Fibroblast of peridontal ligament (primary cell): ENCODE measurements at regions not wholly inside any gene's neighbourhood (a gene's known extent, or its start where the extent isn't known, plus 50 kb on each side); places are given as distances from the start of the nearest gene placed in this dataset.
A peak's percentile ranks its signal among the peaks of the same experiment; 100 is the strongest.

Experiments used
- DNase-seq: peaks from one replicate; pipeline ENCODE4 v3.0.0-alpha.2; 2010; ENCODE audit errors: extremely low read depth

DNA sequence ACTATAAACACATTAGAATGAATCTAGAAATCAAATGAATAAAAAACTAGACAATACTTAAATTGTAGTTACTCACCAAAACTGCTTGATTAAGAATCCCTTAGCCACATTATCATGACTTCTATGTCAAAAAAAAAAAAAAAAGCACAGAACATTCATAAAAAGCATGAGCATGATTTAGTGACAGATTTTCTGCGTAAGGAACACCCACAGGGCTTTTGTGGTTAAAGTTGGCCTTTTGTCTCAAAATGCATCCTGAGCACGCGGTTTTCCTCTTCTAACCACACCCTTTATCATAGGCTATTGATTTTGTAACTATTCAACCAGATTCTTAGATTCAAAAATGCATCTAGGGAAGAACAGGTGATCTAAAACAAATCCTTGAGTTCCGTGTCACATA is 334.0 kb upstream of the NR2F2 start:
- no peak for DNase-seq

DNA sequence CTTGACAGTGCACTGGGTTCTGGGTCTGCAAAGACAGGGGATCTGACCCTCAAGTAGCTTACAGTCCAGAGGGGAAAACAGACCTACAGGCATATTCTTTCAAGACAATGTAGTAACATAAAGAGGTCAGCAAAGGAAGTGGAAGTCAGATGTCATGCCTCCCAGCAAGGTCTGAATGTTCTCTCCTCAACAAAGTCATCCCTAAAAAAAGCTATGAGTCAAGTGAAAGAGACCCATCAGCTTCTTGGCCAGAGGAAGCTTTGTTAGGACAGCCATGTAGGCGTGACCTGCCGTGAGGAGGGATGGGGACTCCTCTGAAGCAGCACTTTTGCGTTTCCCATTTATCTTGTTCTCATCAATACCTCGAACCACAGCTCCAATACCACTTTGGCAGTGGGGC is 331.6 kb upstream of the NR2F2 start:
- no peak for DNase-seq

DNA sequence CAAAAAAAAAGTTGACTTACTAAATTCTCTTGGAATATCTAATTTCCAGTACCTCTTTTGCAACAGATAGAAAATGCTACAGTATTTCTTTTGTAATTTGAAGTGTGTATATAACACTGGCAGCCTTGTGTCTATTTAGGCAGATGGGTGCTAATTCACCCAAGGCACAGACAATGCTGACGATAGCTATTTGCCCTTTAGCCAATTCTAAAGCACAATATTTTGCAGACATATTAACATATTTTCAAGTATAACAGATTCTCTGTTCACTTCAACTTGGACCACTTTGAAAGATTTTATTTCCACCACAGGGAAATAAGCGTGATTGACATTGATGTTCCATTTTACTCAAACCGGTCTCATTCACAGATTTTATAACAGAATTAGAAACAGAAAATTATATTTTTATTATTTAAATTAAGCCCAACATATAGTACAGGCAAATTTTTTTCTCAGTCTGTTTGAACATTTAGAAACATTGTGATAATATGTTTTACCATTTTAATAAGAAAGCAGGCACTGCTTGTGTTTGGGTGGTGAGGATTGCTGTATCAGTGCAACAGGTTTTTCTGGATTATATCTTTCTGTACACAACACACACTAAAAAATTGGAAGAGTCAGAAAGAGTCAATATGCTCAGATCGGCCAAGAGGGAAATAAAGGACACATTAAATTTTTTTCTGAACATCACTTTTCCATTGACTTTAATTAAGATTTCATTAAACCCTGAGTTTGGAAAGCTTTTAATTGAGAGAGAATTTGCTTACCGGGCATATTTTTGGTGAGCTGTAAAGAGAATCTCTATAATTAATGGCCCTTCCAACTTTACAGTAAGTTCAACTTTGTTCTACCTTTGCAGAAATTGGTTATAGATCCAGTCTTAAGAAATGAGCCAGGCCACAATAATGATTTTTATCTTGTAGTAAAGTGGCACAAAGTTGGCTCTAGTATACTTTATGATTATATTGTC is 327.3 kb upstream of the NR2F2 start:
- no peak for DNase-seq

DNA sequence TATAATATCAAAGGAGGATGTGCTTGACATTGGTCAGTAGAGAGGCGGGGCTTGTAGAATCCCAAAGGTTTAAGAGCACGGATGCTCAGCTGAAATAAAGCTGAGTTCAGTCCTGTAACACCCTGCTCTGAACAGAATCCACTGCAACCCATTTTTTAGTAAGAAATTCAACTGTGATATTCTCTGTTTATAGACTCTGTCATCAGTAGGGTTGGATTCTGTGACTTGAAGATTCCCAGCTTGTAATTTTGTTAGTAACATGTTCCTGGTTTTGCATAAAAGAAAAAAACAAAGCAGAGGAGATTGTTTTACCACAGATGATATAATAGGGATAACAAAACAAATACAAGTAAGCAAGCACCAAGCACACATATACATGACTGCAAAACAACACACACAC is 324.6 kb upstream of the NR2F2 start:
- DNase-seq = no peak

DNA sequence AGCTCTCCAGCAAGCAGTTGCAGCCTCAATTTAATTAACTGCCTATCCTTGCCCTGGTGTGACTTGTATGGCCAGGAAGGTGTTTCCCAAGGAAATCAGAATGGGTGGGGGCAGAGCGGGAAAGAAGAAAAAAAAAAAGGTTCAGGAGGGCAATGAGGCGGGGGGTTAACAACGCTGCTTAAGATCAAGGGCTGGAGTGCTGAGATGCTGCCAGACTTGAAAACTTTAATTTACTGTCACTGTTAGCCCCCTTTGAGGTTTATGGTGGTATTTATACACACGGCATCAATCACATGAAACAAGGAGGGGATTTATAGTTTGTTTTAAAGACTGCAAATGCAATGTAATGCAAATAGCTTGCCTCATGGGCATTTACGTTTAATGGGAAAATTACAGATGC is 319.4 kb upstream of the NR2F2 start:
- DNase-seq = no peak

DNA sequence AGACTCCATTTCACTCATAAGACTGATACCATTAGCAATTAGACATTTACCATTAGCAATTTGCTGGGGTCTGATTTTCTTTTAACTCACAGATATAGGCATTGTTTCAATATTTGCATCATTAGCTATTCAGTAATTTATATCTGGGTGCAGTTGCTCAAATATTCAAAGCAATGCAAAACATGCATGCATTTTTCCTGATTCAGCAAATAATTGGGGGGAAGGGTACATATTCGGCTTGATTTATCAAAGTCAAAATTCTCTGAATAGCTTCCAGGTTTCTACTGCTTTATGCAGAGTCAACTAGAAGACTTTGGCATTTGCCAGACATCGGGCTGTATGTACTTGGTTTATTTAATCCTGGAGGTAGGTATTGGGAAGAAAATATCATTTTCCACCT is 315.6 kb upstream of the NR2F2 start:
- no peak for DNase-seq

DNA sequence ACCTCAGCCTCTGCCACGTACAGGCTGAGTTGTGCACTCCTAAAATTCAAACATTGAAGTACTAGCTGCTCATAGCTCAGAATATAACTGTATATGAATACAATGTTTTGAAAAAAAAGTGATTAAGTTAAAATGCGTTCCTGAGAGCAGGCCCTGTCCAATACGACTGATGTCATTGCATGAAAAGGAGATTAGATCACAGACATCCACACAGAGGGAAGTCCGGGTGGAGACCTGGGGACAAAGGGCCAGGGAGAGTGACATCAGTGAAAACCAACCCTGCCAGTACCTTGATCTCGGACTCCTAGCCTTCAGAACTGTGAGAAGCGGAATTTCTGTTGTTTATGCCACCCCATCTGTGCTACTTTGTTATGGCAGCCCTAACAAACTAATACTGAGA is 311.4 kb upstream of the NR2F2 start:
- DNase-seq = no peak

DNA sequence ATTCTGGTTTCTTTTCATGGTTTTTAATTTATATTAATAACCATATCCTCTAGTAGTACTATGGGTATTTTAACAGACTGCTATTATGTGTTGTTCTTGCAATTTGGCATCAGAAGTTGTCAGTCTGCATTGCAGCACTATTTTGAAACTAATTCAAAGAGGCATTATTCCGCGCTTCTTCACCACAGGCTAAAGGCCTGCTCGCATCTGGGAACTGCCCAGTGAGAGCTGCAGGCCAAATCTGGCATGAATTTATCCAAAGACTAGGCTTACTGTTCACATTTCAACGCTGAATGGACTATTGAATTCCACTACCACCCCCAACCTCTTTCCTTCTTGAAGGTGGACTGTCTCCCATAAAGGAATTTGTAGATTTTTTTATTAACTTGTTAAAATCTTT is 310.4 kb upstream of the NR2F2 start:
- no peak for DNase-seq

DNA sequence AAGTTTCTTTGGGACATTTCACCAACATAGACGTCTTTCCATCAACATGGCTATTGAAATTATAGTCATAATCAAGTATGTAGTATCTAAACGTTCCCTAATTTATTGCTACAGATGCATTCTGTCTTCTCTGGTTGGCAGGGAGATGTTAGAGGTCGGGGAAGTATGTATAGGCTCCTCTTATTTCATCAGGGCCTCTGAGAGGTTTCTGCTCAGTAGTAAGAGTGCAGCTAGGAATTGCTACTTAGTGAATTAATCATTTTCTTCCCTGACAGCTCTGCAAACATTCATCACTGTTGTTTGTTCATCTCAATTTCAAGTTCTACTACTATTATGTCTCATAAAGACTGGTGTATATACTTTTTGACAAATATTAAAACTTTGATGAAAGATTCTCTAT is 309.7 kb upstream of the NR2F2 start:
- no peak for DNase-seq

DNA sequence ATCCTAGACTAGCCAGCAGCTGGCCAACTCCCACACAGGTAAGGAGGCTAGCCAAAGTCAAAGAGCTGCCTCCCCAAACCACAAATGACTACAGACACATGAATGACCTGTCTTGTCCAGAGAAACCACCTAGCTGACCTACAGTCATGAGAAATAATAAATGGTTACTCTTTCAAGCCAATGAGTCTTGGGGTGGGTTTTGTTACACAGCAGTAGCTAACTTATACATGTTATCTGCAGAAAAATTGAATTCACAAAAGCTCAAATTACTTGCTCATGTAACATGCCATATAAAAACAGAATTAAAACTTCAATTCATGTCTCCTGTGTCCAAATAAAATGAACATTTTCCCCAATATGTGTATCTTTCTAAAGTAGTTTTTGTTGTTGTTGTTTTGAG is 307.4 kb upstream of the NR2F2 start:
- no peak for DNase-seq

DNA sequence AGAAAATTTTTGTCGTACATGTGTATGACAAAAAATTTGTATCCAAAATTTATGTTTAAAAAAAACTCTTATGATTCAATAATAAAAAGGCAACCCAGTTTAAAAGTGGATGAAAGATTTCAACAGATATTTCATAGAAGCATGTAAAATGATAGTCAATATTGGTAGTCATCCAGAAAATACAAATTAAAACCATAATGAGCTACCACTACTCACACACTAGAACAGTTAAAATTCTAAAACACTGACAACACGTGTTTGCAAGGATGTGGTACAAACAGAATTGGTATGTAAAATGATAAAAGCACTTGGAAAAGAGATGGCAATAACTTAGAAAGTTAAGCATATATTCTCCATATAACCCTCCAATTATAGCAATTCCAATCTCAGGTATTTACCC is 303.0 kb upstream of the NR2F2 start:
- no peak for DNase-seq

DNA sequence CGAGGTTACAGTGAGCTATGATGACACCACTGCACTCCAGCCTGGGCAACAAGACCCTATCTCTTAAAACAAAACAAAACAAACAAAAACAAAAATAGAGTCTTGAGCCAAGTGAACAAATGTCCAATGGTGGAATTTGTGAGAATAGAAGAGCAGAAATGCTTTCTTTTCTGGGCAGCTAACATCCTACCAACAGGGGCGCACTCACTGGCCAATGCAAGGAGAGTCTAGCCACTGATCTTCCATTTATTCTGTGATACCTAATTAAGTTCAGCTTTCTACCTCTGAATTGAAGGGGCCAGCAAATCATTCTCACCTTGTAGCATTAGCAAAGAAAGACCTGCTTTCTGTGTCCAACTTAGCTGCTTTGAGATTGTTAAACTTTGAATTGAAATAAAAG is 301.9 kb upstream of the NR2F2 start:
- no peak for DNase-seq

DNA sequence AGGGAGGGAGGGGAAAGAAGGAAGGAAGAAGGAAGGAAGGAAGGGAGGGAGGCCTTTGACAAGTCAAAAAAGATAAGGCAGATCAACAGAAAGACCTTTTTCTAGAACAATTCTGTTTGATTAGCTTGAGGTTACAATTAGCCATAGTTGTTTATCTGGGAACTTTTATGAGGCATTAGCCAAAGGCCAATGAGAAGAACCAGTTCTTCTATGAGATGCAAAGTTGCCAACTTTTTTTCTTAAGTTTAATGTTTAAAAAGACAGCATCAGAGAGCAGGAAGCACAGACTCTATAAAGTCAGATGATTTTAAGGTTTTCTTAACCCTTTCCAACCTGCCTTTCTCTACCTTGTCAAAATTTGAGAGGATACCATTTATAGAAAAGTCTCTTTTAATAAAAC is 301.3 kb upstream of the NR2F2 start:
- DNase-seq = no peak

DNA sequence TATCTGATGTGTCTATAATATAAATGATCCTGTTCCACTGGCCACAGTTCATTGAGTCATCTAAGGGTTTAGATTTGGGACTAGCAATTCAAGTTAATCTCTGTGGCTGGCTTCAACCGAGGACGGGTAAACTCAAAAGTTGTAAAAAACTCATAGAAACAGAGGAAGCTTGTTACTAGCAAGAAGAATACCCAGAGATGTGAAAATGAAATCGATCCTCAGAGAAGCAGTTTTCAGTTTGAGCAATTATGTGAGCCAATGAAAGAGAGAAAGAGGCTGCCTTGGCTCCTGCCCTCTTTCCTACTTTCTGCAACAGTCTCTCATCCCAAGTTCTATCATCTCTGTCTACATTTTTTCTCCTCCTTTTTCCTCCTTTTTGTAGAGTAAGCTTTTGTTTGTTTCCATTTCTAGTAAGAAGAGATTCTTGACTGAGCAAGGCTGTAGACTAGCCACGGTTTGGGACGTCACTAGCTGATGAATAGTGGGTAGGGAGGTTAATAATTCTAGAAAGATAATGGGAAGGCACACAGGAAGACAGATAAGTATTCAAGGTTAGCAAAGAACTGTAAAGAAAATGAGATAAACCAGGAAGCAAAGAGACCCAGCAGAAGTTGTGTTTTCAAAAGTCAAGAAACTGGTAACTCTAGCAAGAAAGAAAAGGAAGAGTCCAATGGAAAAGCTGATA is 298.9 kb upstream of the NR2F2 start:
- no peak for DNase-seq

DNA sequence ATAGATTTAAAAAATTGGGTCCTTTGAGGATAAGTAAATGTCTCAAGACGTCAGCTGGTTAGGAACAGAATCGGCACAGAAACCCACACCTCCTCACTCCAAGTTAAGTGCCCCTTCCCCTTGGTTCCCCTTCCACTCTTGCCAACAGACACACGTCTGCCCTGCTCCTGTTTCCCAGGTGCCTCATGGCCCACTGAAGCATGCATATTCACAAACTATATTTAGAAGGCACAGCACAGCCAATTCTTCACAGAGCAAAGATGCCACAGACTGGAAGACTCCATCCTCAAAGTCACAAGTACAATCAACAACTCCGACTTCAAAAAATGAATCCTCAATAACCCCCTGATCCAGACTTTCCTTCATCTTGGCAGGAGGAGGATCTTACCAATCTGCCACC is 295.4 kb upstream of the NR2F2 start:
- no peak for DNase-seq

DNA sequence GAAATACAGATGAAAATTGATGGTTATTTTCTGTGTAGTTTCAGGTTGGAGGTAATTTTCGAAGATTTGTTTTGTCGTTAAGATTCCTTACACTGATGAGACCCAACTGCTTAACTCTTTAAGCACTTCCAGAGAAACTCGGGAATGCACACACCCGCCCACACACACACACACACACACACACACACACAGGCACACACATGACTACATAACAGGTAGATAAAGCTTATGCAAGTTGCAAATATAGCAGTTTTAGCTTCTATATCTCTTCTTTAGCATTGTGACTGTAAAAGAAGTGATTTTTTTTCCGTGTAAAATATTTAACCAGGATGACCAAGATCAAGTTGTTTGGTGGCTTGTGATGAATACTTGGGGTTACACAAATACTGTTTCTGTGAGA is 294.9 kb upstream of the NR2F2 start:
- no peak for DNase-seq

DNA sequence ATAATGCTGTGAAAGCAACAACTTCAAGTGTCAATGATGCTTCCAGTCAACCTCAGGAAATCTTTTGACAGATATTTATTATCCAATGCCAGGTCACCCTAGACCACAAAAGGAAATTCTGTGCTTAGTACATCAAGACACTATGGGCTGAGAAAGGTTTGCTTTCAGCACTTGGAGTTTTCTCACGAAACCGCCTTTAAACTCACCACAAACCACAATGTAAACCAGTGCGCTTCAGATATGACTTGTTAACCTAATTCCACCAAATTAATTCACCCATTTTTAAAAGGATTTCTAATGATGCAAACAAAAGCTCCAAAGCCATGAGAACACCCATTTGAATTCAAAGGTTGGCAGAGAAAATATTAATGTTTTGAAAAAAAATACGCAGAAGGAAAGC is 292.9 kb upstream of the NR2F2 start:
- peak; percentile 38 for DNase-seq

DNA sequence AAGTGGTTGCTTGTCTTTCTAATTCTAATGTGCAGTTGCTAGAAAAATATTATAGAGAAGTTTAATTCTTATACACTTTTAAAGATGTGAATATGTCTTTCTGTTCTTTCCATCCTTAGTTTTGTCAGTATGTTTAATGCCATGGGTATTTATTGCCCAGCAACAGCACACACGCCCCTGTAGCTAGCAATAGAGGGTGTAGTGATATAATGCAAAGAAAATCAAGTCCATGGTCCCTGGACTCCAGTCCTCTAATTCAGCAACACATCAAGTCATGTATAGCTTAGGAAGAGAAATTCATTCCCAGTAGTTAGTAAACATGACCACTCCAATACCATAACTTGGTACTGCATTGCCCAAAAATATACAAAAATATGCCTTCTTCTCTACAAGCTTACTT is 292.4 kb upstream of the NR2F2 start:
- no peak for DNase-seq

DNA sequence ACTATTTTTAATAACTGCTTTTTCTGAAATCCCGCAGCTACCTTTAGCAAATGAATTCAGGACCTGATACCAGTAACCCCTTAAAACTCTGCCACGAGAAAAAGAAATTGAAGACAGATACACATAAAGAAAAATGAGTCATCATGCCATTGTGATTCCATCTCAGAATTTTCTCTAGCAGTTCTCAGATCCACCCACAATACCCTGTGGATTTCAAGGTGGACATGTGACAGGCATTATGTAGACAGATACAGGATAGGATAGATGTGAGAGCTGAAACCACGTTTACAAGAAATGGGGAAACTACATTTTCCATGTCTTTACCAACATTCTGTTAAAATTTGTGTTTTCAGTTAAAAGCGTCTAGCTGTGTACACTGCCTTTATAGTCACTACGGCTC is 291.9 kb upstream of the NR2F2 start:
- DNase-seq = peak; percentile 52

DNA sequence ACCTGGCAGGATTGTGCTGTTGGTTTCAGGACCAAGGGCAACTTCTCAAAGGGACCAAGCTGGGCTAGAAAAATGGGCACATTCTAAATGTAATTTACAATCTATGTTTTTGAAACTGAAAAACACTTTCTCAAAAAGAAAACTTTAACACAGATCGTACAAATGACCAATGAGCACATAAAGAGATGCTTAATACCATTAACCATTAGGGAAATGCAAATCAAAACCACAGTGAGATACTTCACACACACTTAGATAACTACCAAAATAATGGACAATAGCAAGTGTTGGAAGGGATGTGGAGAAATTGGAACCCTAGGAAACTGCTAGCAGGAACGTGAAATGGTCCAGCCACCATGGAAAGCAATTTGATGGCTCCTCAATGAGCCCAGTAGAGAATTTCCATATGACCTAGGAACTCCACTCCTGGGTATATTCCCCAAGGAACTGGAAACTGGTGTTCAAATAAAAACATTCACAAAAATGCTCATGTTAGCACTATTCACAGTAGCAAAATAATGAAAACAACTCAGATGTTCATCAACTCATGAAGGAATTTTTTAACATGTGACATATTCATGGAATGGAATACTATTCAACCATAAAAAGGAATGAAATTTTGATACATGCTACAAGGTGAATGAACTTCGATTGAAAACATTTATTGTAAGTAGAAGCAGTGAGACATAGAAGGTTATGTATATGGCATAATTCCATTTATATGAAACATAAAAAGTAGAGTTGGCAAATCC is 288.3 kb upstream of the NR2F2 start:
- DNase-seq = no peak

DNA sequence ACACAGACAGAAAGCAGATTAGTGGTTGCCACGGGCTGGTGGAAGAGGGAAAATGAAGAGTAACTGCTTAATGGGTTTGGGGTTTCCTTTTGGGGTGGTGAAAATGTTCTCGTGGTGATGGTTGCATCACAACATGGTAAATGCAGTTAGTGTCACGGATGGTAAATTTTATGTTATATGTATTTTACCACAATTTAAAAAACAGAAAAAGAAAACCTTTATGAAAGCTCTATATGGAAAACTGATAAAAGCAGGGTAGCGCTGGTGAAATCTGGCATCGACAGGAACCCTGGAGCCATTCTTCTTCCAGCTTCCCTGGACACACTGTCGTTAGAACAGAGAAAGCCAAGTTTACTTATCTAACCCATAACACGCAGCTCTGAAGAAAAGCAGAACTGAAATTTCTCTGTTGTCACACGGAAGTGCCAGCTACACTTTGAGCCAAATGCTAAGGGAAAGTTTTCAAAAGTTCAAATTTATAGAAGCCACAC is 287.7 kb upstream of the NR2F2 start:
- DNase-seq = peak; percentile 26

DNA sequence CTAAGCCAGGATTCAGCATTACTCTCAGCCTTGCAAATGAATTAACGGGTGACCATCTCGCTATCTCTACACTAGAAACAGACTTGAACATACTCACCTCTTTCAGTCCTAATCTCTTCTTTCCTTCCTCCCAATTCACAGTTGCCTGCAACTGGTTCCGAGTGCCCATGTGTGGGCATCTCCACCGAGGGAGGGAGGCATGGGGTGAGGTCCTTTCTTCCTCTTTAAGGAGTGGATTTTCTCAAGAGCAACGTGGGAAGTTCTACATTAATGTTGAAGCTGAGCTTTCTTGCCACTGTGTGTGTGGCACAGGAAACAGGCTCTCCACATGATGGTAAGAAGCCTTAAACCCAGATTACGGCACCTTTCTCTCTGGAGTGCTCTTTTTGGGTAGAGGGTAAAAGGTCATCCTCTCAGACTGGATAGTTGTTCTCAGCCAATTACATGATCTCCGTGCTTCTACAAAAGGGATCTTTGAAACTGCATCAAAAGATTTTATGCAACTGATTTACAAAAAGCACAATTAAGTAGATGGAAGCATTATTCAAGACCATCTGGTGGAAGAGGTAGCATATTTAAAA is 286.8 kb upstream of the NR2F2 start:
- no peak for DNase-seq
